ENCODE measurements at regions not wholly inside any gene's neighbourhood (a gene's known extent, or its start where the extent isn't known, plus 50 kb on each side); places are given as distances from the start of the nearest gene placed in this dataset.

- no peak for DNase-seq
- Mint-ChIP-seq H3K36me3 (ENCODE audit: unreplicated experiment) (no peaks in the 10 kb centered on the region), H3K4me3 (ENCODE audit: unreplicated experiment) (peak overlapping the region; percentile 80), H3K27ac (ENCODE audit: unreplicated experiment) (peak overlapping the region; percentile 87), H3K9me3 (ENCODE audit: unreplicated experiment) (peaks cover 8% of the 10 kb centered on the region), H3K27me3 (ENCODE audit: unreplicated experiment) (peaks cover 18% of the 10 kb centered on the region), H3K4me1 (ENCODE audit: low read depth, unreplicated experiment) (peaks cover 27% of the 10 kb centered on the region)
- no peak for TF ChIP-seq CTCF (IDR thresholded peaks at IDR 0.05; ENCODE audit: partially characterized antibody, unreplicated experiment)
These were observed 70.8 kb upstream of the UNC5A start for GRCh38 chr5:176739461-176740051.

GRCh38 chr5:176740131-176740701, 70.1 kb upstream of the UNC5A start:
- Mint-ChIP-seq H3K27ac (ENCODE audit: unreplicated experiment) (peak overlapping the region; percentile 87), H3K36me3 (ENCODE audit: unreplicated experiment) (no peaks in the 10 kb centered on the region), H3K4me1 (ENCODE audit: low read depth, unreplicated experiment) (peaks cover 27% of the 10 kb centered on the region), H3K4me3 (ENCODE audit: unreplicated experiment) (no peak overlapping the region), H3K27me3 (ENCODE audit: unreplicated experiment) (peaks cover 18% of the 10 kb centered on the region), H3K9me3 (ENCODE audit: unreplicated experiment) (peaks cover 8% of the 10 kb centered on the region)
- no peak for TF ChIP-seq CTCF (IDR thresholded peaks at IDR 0.05; ENCODE audit: partially characterized antibody, unreplicated experiment)
- no peak for DNase-seq

GRCh38 chr5:176740702-176741496, 69.5 kb upstream of the UNC5A start:
- H3K27ac Mint-ChIP-seq (ENCODE audit: unreplicated experiment) = no peak overlapping the region
- DNase-seq = no peak
- peaks cover 31% of the 10 kb centered on the region for H3K4me1 Mint-ChIP-seq (ENCODE audit: low read depth, unreplicated experiment)
- peaks cover 18% of the 10 kb centered on the region for H3K27me3 Mint-ChIP-seq (ENCODE audit: unreplicated experiment)
- TF ChIP-seq CTCF (IDR thresholded peaks at IDR 0.05; ENCODE audit: partially characterized antibody, unreplicated experiment) = no peak
- no peaks in the 10 kb centered on the region for H3K36me3 Mint-ChIP-seq (ENCODE audit: unreplicated experiment)
- peaks cover 8% of the 10 kb centered on the region for H3K9me3 Mint-ChIP-seq (ENCODE audit: unreplicated experiment)
- H3K4me3 Mint-ChIP-seq (ENCODE audit: unreplicated experiment) = no peak overlapping the region

GRCh38 chr5:176741561-176742211, 68.7 kb upstream of the UNC5A start:
- peaks cover 31% of the 10 kb centered on the region for H3K4me1 Mint-ChIP-seq (ENCODE audit: low read depth, unreplicated experiment)
- no peak overlapping the region for H3K27ac Mint-ChIP-seq (ENCODE audit: unreplicated experiment)
- TF ChIP-seq CTCF (IDR thresholded peaks at IDR 0.05; ENCODE audit: partially characterized antibody, unreplicated experiment) = no peak

More at GRCh38 chr5:176741561-176742211, 68.7 kb upstream of the UNC5A start:
- H3K27me3 Mint-ChIP-seq (ENCODE audit: unreplicated experiment) = peaks cover 21% of the 10 kb centered on the region
- no peak for DNase-seq
- H3K9me3 Mint-ChIP-seq (ENCODE audit: unreplicated experiment) = peaks cover 8% of the 10 kb centered on the region
- H3K4me3 Mint-ChIP-seq (ENCODE audit: unreplicated experiment) = no peak overlapping the region
- no peaks in the 10 kb centered on the region for H3K36me3 Mint-ChIP-seq (ENCODE audit: unreplicated experiment)

Measured in glutamatergic neuron (in vitro differentiated cells).